HG02798 (cell line): ENCODE measurements at regions not wholly inside any gene's neighbourhood (a gene's known extent, or its start where the extent isn't known, plus 50 kb on each side); places are given as distances from the start of the nearest gene placed in this dataset.

Experiments used
- ATAC-seq: cut with Tn5 transposase; IDR thresholded peaks from one replicate; pipeline ENCODE4 v1.9.1; 2021; ENCODE audit warnings: mild to moderate bottlenecking; ENCODE audit not compliant: unreplicated experiment, poor library complexity

DNA sequence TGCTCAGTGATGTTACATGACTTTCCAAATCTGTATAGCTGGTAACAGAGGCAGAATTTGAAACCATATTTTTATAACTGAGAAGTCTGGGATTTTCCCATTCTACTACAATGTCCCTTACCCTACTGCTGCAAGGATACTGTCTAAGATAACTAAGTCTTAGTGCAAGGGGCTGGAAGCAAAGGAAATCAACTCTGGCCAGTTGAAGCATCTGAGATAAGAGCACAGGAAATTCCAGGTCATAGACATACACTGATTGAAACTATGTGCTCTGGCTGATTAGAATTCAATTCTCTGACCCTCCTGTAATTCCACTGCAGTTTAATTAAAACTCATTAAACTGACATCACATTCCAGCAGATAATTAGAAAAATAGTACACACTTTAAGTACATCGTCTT is 267.7 kb upstream of the C1orf87 start:
- no peak for ATAC-seq

DNA sequence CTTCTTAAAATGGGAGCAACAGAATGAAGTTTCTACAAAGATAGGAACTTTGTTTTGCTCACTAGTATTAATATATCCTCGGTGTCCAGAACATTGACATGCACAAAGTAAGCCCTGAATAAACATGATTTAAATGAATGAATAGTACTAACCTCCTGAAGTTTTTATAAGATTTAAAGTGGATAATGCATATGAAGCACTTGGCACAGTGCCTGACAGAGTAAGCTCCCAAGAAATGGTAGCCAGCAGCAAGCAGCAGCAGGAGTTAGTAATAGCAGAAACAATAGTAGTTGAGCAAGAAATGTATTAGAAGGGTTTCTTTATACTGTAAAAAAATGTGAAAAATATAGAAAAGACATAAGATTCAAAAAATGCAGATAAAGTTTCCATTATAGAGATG is 258.1 kb upstream of the C1orf87 start:
- no peak for ATAC-seq

DNA sequence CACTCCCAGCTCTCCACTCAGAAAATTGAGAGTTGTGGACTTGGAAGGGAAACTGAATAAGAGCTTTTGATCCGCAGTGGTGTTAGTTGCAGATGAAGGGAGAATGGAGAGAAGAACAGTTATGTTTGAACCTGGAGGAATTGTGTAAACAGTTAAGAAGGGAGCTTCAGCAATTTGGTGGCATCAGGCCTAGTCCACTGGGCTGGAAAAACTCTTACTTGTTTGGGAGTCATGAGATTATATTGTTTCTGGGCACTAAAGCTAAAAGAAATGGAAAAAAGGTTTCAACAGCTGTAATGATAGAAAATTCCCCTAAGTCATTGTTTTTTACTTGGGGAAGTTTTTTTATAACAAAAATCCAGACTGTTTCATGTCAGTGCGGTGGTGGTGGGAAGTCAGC is 256.1 kb upstream of the C1orf87 start:
- no peak for ATAC-seq

DNA sequence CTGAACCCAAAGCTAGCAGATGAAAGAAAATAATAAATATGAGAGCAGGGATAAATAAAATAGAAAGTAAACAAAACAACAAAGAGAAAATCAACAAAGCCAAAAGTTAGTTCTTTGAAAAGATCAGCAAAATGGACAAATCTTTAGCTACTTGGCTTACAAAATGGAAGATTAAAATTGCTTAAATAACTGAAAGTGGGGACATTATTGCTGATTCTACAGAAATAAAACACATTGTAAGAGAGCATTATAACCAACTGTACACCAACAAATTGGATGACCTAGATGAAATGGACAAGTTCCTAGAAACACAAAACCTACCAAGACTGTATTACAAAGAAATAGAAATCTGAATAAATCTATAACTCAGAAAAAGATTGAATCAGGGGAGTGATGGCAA is 238.3 kb upstream of the C1orf87 start:
- ATAC-seq: no peak

DNA sequence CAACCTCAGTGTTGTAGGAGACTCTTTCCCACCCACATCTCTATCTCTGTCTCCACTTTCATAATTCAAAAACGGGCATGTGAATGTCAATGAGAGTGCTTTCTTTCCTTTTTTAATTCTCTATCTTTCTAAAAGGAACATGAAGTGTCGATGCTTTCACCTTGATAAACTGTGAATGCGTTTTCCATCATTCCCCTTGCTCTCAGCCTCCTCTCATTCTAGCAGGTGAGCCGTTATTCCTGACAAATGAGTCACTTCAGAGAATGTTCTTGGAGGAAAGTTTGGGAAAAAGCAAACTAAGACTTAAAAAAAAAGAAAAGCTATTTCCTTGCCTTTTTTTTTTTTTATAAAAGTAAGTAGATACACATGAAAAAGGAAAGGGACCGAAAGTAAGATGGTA is 226.0 kb upstream of the C1orf87 start:
- no peak for ATAC-seq

DNA sequence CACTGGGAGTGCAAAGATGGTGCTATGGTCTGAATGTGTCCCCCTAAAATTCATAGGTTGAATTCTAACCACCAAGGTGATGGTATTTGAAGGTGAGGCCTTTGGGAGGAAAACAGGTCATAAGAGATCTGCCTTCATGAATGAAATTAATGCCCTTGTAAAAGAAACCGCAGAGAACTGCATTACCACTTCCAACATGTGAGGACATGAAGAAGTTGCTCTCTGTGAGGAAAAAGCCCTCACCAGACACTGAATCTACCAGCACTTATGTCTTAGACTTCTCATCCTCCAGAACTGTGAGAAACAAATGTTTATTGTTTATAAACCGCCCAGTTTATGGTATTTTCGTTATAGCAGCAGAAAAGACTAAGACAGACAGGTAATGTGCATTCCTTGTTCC is 224.7 kb upstream of the C1orf87 start:
- ATAC-seq: no peak

DNA sequence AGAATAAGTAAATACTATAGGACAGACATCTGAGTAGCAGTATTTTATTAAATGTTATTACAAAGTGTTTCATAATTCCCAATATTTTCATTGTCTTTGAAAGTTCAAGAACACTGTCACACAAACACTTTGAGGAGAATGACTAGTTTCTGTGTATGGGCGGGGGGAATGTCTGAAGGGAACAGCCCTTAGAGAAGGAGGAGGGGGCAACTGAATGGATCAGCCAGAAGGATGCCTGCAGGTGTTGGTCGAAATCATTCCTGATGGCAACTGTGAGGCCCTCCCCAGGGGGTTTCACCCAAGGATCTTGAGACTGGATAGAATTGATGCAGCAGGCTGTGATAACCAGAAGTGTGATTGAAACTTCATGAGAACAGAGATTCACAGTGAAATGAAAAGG is 223.2 kb upstream of the C1orf87 start:
- no peak for ATAC-seq

DNA sequence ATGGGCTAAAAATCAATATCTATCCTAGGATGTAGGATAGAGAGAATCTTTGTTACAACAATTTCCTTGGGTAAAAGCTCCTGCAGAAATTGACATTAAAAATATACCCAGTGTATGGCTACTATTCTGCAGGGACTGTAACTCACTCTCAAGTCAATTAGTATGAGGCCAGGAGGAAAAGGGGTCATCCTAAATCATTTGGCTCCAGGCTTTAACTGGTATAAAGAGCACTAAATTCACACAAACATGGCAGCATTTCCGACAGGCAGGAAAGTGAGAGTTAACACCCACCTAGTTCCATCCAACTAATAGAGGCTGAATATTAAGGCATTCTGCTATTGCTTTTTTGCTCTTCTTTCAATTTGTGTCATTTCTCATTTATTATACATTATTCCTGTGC is 218.6 kb upstream of the C1orf87 start:
- ATAC-seq: no peak

DNA sequence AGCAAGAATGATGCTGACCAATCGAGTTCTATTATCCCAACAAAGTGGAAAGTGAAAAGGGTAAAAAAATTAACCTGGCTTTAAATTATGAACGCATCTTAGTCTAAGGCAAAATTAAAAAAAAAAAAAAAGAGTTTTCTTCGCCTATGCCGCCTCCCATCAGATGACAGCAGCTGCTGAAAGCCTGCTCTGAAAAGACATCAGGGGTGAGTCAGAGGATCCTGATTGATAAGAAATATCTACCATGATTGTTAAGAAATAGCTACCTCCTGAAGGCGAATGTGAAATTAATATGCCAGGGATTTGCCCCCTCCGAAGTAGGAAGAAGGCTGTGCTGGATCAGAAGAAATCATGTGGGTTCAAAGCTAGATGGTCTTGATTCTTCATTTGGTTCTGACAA is 216.8 kb upstream of the C1orf87 start:
- no peak for ATAC-seq

DNA sequence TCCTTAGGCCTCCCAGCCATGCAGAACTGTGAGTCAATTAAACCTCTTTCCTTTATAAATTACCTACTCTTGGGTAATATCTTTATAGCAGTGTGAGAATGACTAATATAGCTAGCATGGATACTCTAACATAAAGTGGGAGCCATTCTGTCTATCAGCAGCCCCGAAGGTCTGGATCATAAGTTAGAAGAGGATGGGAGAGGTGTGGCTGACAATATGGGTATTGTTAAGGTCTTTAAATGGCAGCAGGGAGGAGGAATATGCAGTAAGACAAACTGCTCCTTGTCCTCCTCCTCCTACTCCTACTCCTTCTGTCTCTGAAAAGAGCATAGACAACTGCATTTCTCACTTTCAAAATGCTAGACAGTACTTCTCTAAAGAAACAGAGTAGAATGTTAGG is 214.0 kb upstream of the C1orf87 start:
- ATAC-seq: no peak

DNA sequence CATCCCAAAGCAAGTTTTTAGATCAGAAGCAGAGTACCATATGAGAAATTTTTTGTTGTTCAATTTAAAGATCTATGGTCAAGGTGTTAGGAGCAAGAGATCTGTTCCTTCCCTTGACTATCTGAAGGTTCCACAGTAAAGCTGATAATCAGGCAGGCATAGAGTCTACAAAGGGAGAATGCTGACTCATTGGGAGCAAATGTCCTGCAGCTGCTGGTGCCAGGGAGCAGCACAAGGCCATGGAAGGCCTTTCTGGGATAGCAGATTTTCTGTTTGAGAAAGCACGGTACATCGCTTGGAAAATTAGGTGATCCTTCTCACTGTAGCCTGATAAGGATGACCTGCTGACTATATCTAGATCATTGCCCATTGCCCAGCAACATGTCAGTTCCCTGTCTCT is 210.1 kb upstream of the C1orf87 start:
- no peak for ATAC-seq

DNA sequence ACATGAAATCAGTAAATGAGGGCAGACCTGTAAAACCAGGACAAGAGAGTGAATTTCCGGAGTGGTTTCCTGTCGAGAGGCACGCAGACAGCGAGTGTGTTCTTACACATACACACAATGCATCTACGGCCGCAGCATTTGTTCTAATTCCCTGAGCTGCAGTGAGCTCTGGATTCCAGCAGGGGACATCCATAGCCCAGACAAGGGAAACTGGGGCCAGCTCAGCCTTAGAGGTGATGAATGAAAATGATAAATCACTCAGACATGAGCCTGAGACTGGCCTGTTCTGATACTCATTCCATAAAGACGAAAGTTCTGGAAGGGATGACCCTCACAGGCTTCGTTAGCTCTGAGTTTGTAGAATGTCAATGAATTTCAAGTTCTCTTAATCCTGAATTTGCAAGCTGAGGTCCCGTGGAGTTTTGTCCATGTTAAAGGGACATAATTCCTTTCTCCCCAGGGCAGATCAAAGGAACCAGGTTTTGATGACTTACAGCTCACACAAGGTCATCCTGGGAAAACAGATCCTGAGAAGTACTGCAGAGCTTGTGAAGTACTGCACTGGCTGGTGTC is 207.9 kb upstream of the C1orf87 start:
- peak; percentile 77 for ATAC-seq

DNA sequence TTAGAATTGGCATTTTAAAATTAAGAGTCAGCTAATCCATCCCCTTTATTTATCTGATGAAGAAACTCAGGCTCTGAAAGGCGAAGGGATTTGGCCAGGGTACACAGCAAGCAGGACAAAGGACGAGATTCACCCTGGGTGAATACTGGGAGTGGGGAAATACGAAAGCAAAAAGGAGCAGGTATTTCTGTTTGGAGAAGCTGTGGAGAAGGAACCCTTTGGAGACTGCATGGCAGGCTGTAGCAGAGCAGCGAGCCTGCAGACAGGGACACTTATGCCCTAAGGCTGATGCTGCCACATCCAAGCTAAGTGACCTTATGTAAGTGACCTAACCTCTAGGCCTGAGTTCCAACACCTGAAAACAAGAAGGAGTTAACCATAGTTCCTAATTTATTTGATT is 207.2 kb upstream of the C1orf87 start:
- no peak for ATAC-seq

DNA sequence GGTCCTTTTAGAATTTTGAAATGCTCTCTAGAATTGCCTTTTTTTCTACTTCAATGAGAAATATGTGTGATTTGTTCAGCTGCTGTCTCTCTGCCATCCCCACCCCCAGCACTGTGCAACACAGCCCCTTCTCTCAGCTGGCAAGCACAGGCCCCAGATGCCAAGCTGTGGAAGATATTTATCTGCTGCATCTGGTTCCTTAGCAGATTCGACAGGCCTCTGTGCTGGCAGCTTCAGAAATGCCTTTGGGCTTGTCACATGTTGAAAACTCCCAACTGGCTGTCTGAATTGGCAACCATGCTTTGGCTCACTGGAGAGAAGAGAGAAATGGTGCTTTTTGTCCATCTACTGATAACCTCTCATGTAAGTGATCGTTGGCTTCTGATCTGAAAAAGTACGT is 206.7 kb upstream of the C1orf87 start:
- ATAC-seq: no peak

DNA sequence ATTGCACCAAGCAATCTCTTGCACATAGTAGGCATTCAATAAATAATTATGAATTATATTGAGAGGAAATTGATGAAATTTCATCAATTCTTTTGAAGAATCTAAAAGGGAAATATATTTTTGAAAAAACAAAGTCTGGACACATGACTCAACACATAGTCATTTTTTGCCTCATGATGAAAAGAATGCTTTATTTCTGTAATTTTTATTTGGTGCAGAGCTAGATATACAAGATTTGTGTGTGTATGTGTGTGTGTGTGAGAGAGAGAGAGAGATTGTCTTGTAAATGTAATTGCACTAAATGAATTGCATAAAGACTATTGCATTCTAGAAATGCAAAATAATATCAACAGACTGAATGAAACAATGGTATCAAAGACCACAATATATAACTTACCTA is 206.2 kb upstream of the C1orf87 start:
- ATAC-seq: no peak

DNA sequence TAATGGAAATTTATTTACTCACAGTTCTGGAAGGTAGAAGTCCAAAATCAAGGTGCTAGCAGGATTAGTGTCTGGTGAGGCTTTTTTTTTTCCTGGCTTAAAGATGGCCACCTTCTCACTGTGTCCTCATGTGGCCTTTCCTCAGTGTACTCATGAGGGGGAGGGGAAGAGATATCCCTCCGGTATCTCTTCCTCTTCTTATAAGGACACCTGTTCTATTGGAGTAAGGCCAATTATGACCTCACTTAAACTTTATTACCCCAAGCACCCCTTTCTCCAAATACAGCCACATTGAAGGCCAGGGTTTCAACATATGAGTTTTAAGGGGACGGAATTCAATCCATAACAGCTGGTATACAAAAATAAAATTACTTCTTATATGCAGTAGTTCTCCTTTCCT is 203.7 kb upstream of the C1orf87 start:
- ATAC-seq: no peak

DNA sequence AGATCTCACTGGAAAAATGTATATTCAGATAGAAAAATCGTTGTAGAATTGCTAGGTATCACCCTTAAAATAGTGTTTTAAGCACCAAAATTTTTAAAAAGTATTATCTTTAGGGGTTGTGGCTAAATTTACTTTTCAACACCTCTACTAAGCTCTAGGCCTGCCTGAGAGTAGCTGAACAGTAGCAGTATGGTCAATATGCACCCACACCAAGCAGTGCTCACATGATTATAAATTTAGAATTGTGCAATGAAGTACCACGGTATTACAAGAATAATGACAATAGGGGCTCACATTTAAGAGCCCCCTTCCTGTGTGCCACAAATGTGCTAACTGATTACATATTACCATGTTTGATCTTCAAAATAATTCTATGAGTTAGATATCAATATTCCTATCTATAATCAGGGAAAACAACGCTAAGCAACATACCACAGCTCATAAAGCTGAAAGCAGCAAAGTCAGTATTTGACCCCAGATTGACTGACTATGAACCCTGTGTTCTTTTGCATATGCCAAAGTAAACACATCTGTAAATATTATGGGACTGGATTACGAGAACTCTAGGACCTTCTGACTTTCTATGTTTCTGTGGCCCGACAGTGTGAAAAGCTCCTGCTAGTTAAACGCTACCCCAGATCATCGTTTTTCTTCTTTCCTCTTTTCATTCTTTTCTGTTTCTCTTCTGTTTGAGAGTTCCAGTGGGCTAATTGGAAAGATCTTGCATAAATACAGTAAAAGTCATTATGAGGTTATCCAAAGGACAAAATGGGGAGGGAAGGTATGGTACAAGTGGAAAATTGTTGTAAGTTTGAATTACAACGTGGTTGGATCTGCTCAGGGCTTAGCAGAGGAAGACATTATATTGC is 201.1 kb upstream of the C1orf87 start:
- ATAC-seq: no peak

DNA sequence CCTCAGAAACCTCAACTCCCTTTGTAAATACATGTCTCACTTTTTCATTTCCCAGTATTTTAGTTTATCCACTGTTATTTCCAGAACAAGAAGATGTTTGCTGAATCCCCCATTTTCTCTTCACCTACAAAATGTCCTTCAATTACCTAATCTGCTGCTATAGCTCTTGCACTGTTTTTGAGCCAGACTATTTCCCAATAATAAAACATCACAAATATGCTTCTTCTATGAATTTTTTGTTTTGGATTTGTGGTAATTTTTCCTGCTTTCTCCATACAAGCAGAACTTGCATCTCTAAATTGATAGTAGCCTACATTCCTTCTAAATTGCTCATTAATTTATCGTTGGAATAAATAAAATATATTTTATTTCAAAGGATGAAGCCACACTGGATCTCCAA is 199.6 kb upstream of the C1orf87 start:
- no peak for ATAC-seq

DNA sequence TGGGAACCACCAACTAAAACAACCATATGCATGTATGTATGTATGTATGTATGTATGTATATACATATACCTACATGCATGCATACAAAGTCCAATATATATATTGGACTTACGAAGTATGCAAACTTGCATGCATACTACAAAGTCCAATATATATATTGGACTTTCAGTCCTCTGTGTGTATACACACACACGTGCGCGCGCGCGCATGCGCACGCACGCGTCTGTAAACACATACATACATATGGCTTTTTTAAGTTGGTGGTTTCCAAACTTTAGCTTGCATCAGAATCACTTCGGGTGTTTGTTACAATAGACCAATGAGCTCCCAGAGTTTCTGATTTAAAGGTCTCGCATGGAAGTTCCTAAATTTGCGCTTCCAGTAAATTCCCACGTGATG is 197.5 kb upstream of the C1orf87 start:
- no peak for ATAC-seq

DNA sequence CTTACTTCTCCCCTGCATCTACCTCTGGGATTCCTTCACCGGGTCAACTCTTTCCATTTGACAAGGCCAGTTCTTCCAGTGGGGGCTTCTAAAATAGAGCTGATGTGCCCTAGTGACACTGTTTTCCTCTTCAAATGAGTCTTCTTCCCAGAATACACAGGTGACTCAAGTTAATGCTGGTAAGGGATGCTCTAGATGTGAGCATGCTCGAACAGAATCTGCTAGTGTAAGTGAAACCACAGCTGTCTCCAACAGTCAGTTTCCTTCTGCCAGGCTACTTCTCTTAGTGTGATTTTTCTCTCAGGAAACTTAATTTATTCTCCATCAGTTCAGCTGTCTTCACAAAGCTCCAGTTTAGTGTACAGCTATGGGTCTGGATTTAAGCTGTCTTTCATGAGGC is 194.9 kb upstream of the C1orf87 start:
- no peak for ATAC-seq

DNA sequence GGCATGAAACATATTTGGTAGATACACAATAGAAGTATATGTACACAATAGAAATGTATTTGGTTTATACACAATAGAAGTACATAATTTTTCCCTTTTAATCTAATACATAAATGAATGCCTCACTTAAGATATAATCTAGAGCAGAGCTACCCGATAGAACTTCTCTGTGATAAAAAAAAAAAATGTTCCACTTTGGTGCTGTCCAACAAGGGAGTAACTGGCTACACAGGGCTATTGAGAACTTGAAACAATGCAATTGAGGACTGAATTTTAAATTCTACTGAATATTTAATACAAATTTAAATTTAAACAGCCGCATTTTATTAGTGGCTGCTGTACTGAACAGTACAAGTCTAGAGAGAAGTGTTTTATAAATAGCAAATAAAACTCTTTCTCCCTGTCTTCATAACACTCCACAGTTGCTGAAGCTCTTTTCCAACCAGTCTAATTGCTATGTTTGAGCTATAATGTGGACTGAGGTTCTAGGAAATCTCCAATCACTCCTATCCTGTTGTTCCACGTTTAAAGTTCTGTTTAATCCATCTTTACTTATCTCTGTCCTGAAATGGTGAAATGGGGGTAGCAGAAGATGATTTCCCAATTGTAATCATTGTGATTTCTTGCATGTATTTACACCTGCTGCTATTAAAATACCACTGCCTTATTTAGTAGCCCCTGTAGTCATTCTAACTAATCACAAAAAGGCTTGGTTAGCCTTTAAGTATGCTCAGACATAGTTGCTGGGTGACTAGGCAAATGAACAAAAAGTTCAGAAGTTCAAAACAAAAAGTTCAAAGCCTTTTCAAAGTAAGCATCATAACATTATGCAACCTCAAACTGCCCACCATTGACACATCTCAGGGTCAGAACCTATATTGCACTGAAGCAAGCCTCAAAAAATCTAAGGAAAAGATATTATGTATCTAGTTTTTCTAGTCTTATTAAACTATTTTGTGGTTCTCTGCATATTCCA is 192.3 kb upstream of the C1orf87 start:
- ATAC-seq: no peak
